ENCODE measurements at regions not wholly inside any gene's neighbourhood (a gene's known extent, or its start where the extent isn't known, plus 50 kb on each side); places are given as distances from the start of the nearest gene placed in this dataset.

DNA sequence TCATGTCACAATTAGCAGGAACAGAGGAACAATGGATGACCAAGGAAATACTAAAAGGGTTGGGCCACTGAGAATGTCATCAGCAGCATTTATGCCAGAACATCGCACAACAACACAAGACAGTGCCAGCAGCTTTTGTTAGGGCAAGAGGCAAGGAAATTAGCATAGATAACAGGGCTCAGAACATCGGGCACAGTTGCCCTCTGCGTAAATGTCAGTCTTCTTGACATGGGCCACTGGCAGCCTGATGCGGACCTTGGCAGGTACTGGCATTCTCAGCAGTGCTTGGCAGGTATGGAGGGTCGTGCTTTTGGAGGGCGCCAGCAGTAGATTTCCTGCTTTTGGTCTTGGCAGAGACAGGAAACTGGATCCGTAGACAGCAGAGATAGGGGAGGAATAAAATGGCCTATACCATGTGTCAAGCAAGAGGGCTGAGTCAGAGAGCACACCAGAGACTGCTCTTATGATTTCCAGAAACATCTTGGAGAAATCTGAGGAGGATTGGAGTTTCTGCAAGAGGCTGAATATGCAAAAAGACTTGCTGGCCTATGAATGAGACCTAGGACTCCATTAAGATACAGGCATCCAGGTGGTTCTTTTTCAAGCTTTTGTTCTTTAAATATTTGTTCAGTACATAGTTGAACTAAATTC lies 371.5 kb upstream of the MTPN start:
- ATAC-seq, result no peak

GRCh38 chr7:136348142-136348541 lies 371.0 kb upstream of the MTPN start:
- no peak for ATAC-seq
- TF ChIP-seq, protein P1, sequence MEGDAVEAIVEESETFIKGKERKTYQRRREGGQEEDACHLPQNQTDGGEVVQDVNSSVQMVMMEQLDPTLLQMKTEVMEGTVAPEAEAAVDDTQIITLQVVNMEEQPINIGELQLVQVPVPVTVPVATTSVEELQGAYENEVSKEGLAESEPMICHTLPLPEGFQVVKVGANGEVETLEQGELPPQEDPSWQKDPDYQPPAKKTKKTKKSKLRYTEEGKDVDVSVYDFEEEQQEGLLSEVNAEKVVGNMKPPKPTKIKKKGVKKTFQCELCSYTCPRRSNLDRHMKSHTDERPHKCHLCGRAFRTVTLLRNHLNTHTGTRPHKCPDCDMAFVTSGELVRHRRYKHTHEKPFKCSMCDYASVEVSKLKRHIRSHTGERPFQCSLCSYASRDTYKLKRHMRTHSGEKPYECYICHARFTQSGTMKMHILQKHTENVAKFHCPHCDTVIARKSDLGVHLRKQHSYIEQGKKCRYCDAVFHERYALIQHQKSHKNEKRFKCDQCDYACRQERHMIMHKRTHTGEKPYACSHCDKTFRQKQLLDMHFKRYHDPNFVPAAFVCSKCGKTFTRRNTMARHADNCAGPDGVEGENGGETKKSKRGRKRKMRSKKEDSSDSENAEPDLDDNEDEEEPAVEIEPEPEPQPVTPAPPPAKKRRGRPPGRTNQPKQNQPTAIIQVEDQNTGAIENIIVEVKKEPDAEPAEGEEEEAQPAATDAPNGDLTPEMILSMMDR (IDR thresholded peaks at IDR 0.05), result no peak
- TF ChIP-seq POLR2A (IDR thresholded peaks at IDR 0.05), result no peak
- 29% methylated on average over 3 of the region's 3 CpGs for WGBS (ENCODE audit: insufficient coverage, low coverage, low lambda C conversion rate, missing lambda C conversion rate)
- no peak for DNase-seq
- intact Hi-C loops (cut with DNase I), result no loop called here
- Histone ChIP-seq H3K36me3 (no peaks in the 10 kb centered on the region), H3K4me1 (no peaks in the 10 kb centered on the region), H3K9me3 (no peaks in the 10 kb centered on the region), H3K27ac (no peak overlapping the region), H3K4me3 (no peak overlapping the region), H3K27me3 (no peaks in the 10 kb centered on the region)

More for the DNA sequence above, 371.5 kb upstream of the MTPN start:
- no peaks in the 10 kb centered on the region for H3K36me3 ChIP-seq
- no peak for DNase-seq
- no peak overlapping the region for H3K27ac ChIP-seq
- WGBS (ENCODE audit: insufficient coverage, low coverage, low lambda C conversion rate, missing lambda C conversion rate), result 51% methylated on average over 6 of the region's 7 CpGs
- no peaks in the 10 kb centered on the region for H3K9me3 ChIP-seq
- H3K27me3 ChIP-seq, result no peaks in the 10 kb centered on the region
- H3K4me1 ChIP-seq, result no peaks in the 10 kb centered on the region
- no peak for TF ChIP-seq POLR2A (IDR thresholded peaks at IDR 0.05)
- TF ChIP-seq, protein P1 (IDR thresholded peaks at IDR 0.05), result no peak
- intact Hi-C loops (cut with DNase I), result no loop called here
- no peak overlapping the region for H3K4me3 ChIP-seq

- Histone ChIP-seq H3K27ac (no peak overlapping the region), H3K27me3 (no peaks in the 10 kb centered on the region), H3K9me3 (no peaks in the 10 kb centered on the region), H3K4me3 (no peak overlapping the region), H3K4me1 (no peaks in the 10 kb centered on the region), H3K36me3 (no peaks in the 10 kb centered on the region)
- DNase-seq, result no peak
- intact Hi-C loops (cut with DNase I), result no loop called here
- 22% methylated on average over 1 of the region's 1 CpG for WGBS (ENCODE audit: insufficient coverage, low coverage, low lambda C conversion rate, missing lambda C conversion rate)
- TF ChIP-seq POLR2A (IDR thresholded peaks at IDR 0.05), result no peak
- TF ChIP-seq, protein P1 (IDR thresholded peaks at IDR 0.05), result no peak
- ATAC-seq, result no peak
These were observed 370.3 kb upstream of the MTPN start for GRCh38 chr7:136347488-136347887.

DNA sequence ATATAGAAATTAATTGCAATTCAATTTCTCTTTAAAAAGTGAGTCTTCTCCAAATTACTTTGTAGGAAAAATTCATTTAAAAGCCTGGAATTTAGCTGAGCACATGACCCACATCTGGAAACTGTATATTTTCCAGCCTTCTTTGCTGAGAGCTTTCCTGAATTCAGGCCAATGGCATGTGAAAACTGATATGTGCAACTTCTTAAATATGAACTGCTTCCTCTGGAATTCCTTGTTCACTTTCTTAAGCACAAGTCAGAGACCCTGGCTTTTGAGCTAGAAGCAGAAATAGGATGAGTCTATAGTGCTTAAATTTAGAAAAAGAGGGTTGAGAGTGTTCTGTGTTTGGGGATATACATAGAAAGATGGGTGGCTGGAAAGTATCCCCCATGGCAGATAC lies 365.1 kb upstream of the MTPN start:
- Histone ChIP-seq H3K4me1 (no peaks in the 10 kb centered on the region), H3K4me3 (no peak overlapping the region), H3K36me3 (no peaks in the 10 kb centered on the region), H3K27ac (no peak overlapping the region), H3K9me3 (no peaks in the 10 kb centered on the region), H3K27me3 (no peaks in the 10 kb centered on the region)
- intact Hi-C loops (cut with DNase I), result no loop called here
- ATAC-seq (no peak), DNase-seq (no peak)
- TF ChIP-seq, protein P1 (IDR thresholded peaks at IDR 0.05), result no peak
- no peak for TF ChIP-seq POLR2A (IDR thresholded peaks at IDR 0.05)

GRCh38 chr7:136339464-136339863 lies 362.3 kb upstream of the MTPN start:
- H3K27me3 ChIP-seq, result no peaks in the 10 kb centered on the region
- TF ChIP-seq, protein P1 (IDR thresholded peaks at IDR 0.05), result no peak
- no peak for TF ChIP-seq POLR2A (IDR thresholded peaks at IDR 0.05)
- H3K4me1 ChIP-seq, result no peaks in the 10 kb centered on the region
- no peak overlapping the region for H3K27ac ChIP-seq
- H3K9me3 ChIP-seq, result no peaks in the 10 kb centered on the region
- ATAC-seq (no peak), DNase-seq (no peak)
- H3K4me3 ChIP-seq, result no peak overlapping the region
- no peaks in the 10 kb centered on the region for H3K36me3 ChIP-seq
- intact Hi-C loops (cut with DNase I), result no loop called here
